ENCODE measurements at regions not wholly inside any gene's neighbourhood (a gene's known extent, or its start where the extent isn't known, plus 50 kb on each side); places are given as distances from the start of the nearest gene placed in this dataset.

DNA sequence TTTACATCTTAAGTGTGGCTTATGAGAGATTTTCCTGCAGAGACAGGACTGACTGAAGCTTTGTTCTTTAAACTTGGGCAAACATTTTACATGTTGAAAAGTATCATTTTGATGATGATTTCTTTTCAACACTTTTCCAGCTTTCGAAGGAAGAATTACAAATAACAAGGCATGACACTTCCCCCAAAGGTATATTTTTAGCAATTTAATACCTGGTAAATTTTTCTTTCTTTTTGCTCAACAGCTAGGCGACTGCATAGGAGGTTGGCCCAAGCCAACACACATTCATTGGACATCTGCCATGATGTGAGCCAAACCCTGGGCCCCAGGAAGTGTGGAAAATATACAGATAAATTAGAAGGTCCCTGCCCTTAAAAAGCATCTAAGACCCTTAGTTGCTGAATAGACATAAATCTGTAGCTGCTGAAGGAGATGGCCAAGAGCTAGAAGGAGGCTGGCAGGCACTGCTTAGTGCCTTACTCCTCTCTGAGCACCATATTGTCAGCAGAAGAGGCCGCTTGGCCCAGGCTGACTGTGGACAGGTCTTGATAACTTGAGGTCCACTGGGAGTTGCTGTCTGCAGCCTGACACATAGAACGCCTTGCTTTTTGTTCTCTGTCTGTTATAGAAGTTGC lies 53.3 kb upstream of the CD44 start:
- DNase-seq (ENCODE audit: low spot score) = no peak
- intact Hi-C loops (cut with DNase I) = no loop called here
- Histone ChIP-seq H3K9me3 (no peaks in the 10 kb centered on the region), H3K27ac (no peak overlapping the region), H3K36me3 (no peaks in the 10 kb centered on the region), H3K27me3 (replicated peaks; ENCODE audit: insufficient read depth) (no peaks in the 10 kb centered on the region), H3K4me3 (no peak overlapping the region), H3K4me1 (replicated peaks) (no peaks in the 10 kb centered on the region)
- WGBS = 64% methylated on average over 4 of the region's 4 CpGs
- TF ChIP-seq POLR2A (IDR thresholded peaks at IDR 0.05) (no peak), POLR2AphosphoS5 (IDR thresholded peaks at IDR 0.05) (no peak)
- TF ChIP-seq, protein P1, sequence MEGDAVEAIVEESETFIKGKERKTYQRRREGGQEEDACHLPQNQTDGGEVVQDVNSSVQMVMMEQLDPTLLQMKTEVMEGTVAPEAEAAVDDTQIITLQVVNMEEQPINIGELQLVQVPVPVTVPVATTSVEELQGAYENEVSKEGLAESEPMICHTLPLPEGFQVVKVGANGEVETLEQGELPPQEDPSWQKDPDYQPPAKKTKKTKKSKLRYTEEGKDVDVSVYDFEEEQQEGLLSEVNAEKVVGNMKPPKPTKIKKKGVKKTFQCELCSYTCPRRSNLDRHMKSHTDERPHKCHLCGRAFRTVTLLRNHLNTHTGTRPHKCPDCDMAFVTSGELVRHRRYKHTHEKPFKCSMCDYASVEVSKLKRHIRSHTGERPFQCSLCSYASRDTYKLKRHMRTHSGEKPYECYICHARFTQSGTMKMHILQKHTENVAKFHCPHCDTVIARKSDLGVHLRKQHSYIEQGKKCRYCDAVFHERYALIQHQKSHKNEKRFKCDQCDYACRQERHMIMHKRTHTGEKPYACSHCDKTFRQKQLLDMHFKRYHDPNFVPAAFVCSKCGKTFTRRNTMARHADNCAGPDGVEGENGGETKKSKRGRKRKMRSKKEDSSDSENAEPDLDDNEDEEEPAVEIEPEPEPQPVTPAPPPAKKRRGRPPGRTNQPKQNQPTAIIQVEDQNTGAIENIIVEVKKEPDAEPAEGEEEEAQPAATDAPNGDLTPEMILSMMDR (IDR thresholded peaks at IDR 0.05) = no peak

DNA sequence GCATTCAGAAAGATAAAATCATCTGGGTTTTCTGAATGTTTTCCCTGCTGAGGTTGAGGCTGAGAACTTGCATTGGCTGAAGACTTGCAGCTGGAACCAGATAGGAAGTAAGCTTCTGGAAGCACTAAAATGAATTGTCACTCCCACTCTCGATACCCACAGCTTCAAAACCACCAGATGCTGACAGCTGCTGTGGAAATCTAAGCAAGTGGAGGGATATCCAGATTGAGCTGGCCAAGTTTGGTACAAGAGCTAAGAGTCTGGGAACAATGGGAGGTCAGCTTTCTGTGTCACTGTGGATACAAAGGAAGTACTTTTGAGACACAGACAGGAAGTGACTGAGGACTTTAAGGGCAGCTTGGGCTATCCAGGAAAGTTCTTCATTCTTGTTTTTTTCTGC lies 51.3 kb upstream of the CD44 start:
- TF ChIP-seq, protein P1 (IDR thresholded peaks at IDR 0.05) = no peak
- TF ChIP-seq POLR2A (IDR thresholded peaks at IDR 0.05) (no peak), POLR2AphosphoS5 (IDR thresholded peaks at IDR 0.05) (no peak)
- H3K36me3 ChIP-seq = no peaks in the 10 kb centered on the region
- intact Hi-C loops (cut with DNase I) = no loop called here
- H3K27ac ChIP-seq = peak overlapping the region in 1 of 2 donors; percentile 40
- H3K4me1 ChIP-seq (replicated peaks) = no peaks in the 10 kb centered on the region
- H3K9me3 ChIP-seq = no peaks in the 10 kb centered on the region
- DNase-seq (ENCODE audit: low spot score) = no peak
- WGBS = 46% methylated on average over 1 of the region's 1 CpG
- H3K27me3 ChIP-seq (replicated peaks; ENCODE audit: insufficient read depth) = no peaks in the 10 kb centered on the region
- no peak overlapping the region for H3K4me3 ChIP-seq

DNA sequence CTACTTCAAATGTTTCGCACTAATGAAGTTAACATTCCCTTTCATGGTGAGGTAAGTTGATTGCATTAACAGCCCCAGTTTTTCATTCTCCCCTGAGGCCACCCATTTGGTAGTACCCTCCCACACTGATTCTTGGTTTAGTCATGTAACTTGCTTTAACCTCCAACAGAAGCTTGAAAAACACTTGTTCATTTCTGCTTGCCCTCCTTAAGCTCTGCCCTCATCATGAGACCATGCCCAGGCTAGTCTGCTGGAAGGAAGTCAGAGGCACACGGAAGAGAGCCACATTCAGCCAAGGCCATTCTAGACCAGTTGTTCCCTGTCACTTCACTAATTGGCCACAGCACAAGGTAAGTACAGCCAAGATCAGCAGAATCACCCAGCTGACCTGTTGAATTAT lies 50.7 kb upstream of the CD44 start:
- intact Hi-C loops (cut with DNase I) = no loop called here
- DNase-seq (ENCODE audit: low spot score) = peak; percentile 49
- peak overlapping the region in 1 of 2 donors; percentile 40 for H3K27ac ChIP-seq

DNA sequence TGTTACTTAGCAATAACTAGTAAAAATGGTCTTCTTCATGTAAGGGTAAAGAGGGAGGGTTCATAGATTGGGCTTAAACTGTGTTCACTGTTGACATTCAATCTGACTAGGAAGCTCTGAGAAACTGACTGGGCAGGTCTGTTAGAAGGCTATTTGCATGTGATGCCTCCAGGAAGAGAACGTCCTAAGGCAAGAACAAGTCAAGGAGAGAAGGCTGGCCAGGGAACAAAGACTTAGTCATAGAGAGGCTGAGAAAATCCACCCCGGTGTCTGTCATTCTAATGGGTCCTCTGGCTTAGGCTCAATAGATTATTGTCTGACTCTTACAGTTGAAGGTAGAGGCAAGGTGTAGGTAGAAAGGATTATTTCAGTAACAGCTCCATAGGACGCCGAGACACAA lies 50.3 kb upstream of the CD44 start:
- 33% methylated on average over 4 of the region's 4 CpGs for WGBS
- TF ChIP-seq POLR2AphosphoS5 (IDR thresholded peaks at IDR 0.05) = peak; percentile 75
- TF ChIP-seq, protein P1 (IDR thresholded peaks at IDR 0.05) = no peak
- TF ChIP-seq POLR2A (IDR thresholded peaks at IDR 0.05) = no peak
- no peaks in the 10 kb centered on the region for H3K4me1 ChIP-seq (replicated peaks)
- H3K36me3 ChIP-seq = no peaks in the 10 kb centered on the region
- no peaks in the 10 kb centered on the region for H3K27me3 ChIP-seq (replicated peaks; ENCODE audit: insufficient read depth)
- peak overlapping the region in 1 of 2 donors; percentile 40 for H3K27ac ChIP-seq
- intact Hi-C loops (cut with DNase I) = no loop called here
- H3K9me3 ChIP-seq = no peaks in the 10 kb centered on the region
- peak; percentile 73 for DNase-seq (ENCODE audit: low spot score)
- H3K4me3 ChIP-seq = no peak overlapping the region

More for the DNA sequence above, 50.7 kb upstream of the CD44 start:
- Histone ChIP-seq H3K4me3 (no peak overlapping the region), H3K9me3 (no peaks in the 10 kb centered on the region), H3K36me3 (no peaks in the 10 kb centered on the region), H3K4me1 (replicated peaks) (no peaks in the 10 kb centered on the region), H3K27me3 (replicated peaks; ENCODE audit: insufficient read depth) (no peaks in the 10 kb centered on the region)
- TF ChIP-seq POLR2A (IDR thresholded peaks at IDR 0.05) (no peak), POLR2AphosphoS5 (IDR thresholded peaks at IDR 0.05) (no peak)
- TF ChIP-seq, protein P1 (IDR thresholded peaks at IDR 0.05) = no peak
- WGBS = 58% methylated on average over 2 of the region's 2 CpGs
